CD4-positive, alpha-beta T cell (primary cell): ENCODE measurements at regions not wholly inside any gene's neighbourhood (a gene's known extent, or its start where the extent isn't known, plus 50 kb on each side); places are given as distances from the start of the nearest gene placed in this dataset.

ENCODE experiments used
- ATAC-seq: fragments of 200-7000 bp; cut with Tn5 transposase; one replicate; pipeline ENCODE4 v1.10.0; 2022; ENCODE audit warnings: mild to moderate bottlenecking; ENCODE audit not compliant: poor library complexity
- CTCF ChIA-PET: fragments of 350-600 bp; sonication (Branson Sonifier 250); formaldehyde crosslinking; loops from one replicate; lab custom pipeline; 2021; ENCODE audit warnings: antibody characterized with exemption, inconsistent platforms; lab: Charles Lee
- POLR2A ChIA-PET: fragments of 350-600 bp; sonication (Branson Sonifier 250); formaldehyde crosslinking; loops from one replicate; lab custom pipeline; 2021; ENCODE audit warnings: antibody characterized with exemption, inconsistent platforms; lab: Charles Lee
- DNase-seq, 14 experiments: peaks; one replicate each; pipeline ENCODE4 v3.0.0-alpha.2; 2013 to 2020; ENCODE audit warnings: mixed read lengths in 2 of 14
- H3K27ac ChIP-seq, 2 donors: one replicate each; pipeline versions ENCODE4 v1.5.1 to v1.7.0; 2013; ENCODE audit warnings: low read length in 2 of 2, low read depth in 1 of 2, mild to moderate bottlenecking in 1 of 2
- H3K27me3 ChIP-seq, 2 experiments: 1 replicate in 1 of 2; 2 replicates in 1 of 2; pipeline versions ENCODE4 v1.6.1 to v1.7.0; 2013; ENCODE audit warnings: low read length in 2 of 2, control low read depth in 1 of 2, mild to moderate bottlenecking in 1 of 2, moderate library complexity in 1 of 2; ENCODE audit not compliant: insufficient read depth in 2 of 2, control insufficient read depth in 1 of 2
- H3K36me3 ChIP-seq: one replicate; pipeline ENCODE4 v1.6.1; 2013; ENCODE audit warnings: low read length, control low read depth; ENCODE audit not compliant: insufficient read depth
- H3K4me1 ChIP-seq: one replicate; pipeline ENCODE4 v1.6.1; 2013; ENCODE audit warnings: low read length, control low read depth; ENCODE audit not compliant: insufficient read depth
- H3K4me3 ChIP-seq: one replicate; pipeline ENCODE4 v1.5.1; 2013; ENCODE audit warnings: mild to moderate bottlenecking, low read length, moderate library complexity
- H3K9me3 ChIP-seq, 2 experiments: 1 replicate in 1 of 2; 2 replicates in 1 of 2; pipeline versions ENCODE4 v1.6.1 to v1.7.0; 2013; ENCODE audit warnings: low read length in 2 of 2, mild to moderate bottlenecking in 2 of 2, control low read depth in 1 of 2, moderate library complexity in 1 of 2; ENCODE audit not compliant: control insufficient read depth in 1 of 2, insufficient read depth in 1 of 2
- H3K27ac Mint-ChIP-seq: one replicate; pipeline ENCODE4 v1.8.0; 2020; ENCODE audit warnings: mixed read lengths
- H3K27me3 Mint-ChIP-seq: one replicate; pipeline ENCODE4 v1.8.0; 2021; ENCODE audit warnings: mixed read lengths
- H3K36me3 Mint-ChIP-seq: one replicate; pipeline ENCODE4 v1.8.0; 2021; ENCODE audit warnings: low read depth, mixed read lengths
- H3K4me1 Mint-ChIP-seq: one replicate; pipeline ENCODE4 v1.8.0; 2021; ENCODE audit warnings: low read depth, mixed read lengths
- H3K4me3 Mint-ChIP-seq: one replicate; pipeline ENCODE4 v1.8.0; 2020; ENCODE audit warnings: mild to moderate bottlenecking, mixed read lengths
- H3K9me3 Mint-ChIP-seq: one replicate; pipeline ENCODE4 v1.8.0; 2020; ENCODE audit warnings: mixed read lengths
- intact Hi-C, 2 experiments: fragments of 100-400 bp; cut with DNase I in 1 of 2; cut with micrococcal nuclease in 1 of 2; formaldehyde crosslinking; loops; one replicate each; pipeline versions ENCODE4 v1.15.1 to v1.9.0; 2023 to 2025; cut with DNase I, micrococcal nuclease
- TF ChIP-seq, protein P1 (sequence below): fragments of 200-600 bp; IDR thresholded peaks from one replicate; pipeline ENCODE4 v1.8.0; 2022; ENCODE audit warnings: antibody characterized with exemption, mild to moderate bottlenecking

GRCh38 chr12:29858270-29858786 lies 74.6 kb upstream of the TMTC1 start:
- no peaks in the 10 kb centered on the region for H3K27me3 ChIP-seq
- no peaks in the 10 kb centered on the region for H3K36me3 Mint-ChIP-seq
- no peaks in the 10 kb centered on the region for H3K27me3 Mint-ChIP-seq
- H3K9me3 Mint-ChIP-seq: peaks cover 7% of the 10 kb centered on the region
- no peak overlapping the region for H3K27ac ChIP-seq
- H3K36me3 ChIP-seq: no peaks in the 10 kb centered on the region
- H3K27ac Mint-ChIP-seq: no peak overlapping the region
- no peak overlapping the region for H3K4me3 Mint-ChIP-seq
- DNase-seq (no peak), ATAC-seq (no peak)
- intact Hi-C loops: no loop called here
- H3K4me3 ChIP-seq: no peak overlapping the region
- H3K4me1 ChIP-seq: no peaks in the 10 kb centered on the region
- CTCF ChIA-PET: no interaction called here
- POLR2A ChIA-PET: no interaction called here
- no peaks in the 10 kb centered on the region for H3K4me1 Mint-ChIP-seq
- peaks cover 0 to 3% of the 10 kb centered on the region in 2 experiments for H3K9me3 ChIP-seq
- TF ChIP-seq, protein P1, sequence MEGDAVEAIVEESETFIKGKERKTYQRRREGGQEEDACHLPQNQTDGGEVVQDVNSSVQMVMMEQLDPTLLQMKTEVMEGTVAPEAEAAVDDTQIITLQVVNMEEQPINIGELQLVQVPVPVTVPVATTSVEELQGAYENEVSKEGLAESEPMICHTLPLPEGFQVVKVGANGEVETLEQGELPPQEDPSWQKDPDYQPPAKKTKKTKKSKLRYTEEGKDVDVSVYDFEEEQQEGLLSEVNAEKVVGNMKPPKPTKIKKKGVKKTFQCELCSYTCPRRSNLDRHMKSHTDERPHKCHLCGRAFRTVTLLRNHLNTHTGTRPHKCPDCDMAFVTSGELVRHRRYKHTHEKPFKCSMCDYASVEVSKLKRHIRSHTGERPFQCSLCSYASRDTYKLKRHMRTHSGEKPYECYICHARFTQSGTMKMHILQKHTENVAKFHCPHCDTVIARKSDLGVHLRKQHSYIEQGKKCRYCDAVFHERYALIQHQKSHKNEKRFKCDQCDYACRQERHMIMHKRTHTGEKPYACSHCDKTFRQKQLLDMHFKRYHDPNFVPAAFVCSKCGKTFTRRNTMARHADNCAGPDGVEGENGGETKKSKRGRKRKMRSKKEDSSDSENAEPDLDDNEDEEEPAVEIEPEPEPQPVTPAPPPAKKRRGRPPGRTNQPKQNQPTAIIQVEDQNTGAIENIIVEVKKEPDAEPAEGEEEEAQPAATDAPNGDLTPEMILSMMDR: no peak

DNA sequence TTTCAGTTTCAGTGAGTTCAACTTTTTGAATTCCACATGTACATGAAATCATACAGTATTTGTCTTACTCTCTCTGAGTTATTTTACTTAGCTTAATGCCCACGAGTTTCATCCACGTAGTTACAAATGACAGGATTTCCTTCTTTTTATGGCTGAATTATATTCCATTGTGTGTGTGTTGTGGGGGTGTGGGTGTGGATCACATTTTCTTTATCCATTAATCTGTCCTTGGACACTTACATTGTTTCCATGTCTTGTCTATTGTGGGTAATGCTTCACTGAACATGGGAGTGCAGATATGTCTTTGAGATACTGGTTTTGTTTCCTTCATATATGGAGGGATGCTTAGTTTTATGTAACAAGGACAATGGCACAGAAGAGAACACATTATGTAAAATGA lies 63.5 kb upstream of the TMTC1 start:
- Mint-ChIP-seq H3K4me3 (no peak overlapping the region), H3K4me1 (no peaks in the 10 kb centered on the region)
- intact Hi-C loops: no loop called here

GRCh38 chr12:29844667-29845066 lies 60.9 kb upstream of the TMTC1 start:
- peaks cover 5 to 11% of the 10 kb centered on the region in 2 experiments for H3K9me3 ChIP-seq
- POLR2A ChIA-PET: no interaction called here
- CTCF ChIA-PET: no interaction called here
- no peak overlapping the region for H3K27ac ChIP-seq
- ATAC-seq (no peak), DNase-seq (no peak)
- TF ChIP-seq, protein P1: no peak
- H3K36me3 ChIP-seq: no peaks in the 10 kb centered on the region
- H3K27me3 ChIP-seq: no peaks in the 10 kb centered on the region
- intact Hi-C loops: no loop called here
- no peaks in the 10 kb centered on the region for H3K36me3 Mint-ChIP-seq
- no peak overlapping the region for H3K4me3 Mint-ChIP-seq
- peaks cover 4% of the 10 kb centered on the region for H3K9me3 Mint-ChIP-seq
- no peaks in the 10 kb centered on the region for H3K4me1 ChIP-seq
- no peak overlapping the region for H3K27ac Mint-ChIP-seq
- H3K4me1 Mint-ChIP-seq: no peaks in the 10 kb centered on the region
- no peaks in the 10 kb centered on the region for H3K27me3 Mint-ChIP-seq
- no peak overlapping the region for H3K4me3 ChIP-seq

More for the DNA sequence above, 63.5 kb upstream of the TMTC1 start:
- Mint-ChIP-seq H3K27ac (no peak overlapping the region), H3K9me3 (peaks cover 9% of the 10 kb centered on the region), H3K27me3 (no peaks in the 10 kb centered on the region), H3K36me3 (no peaks in the 10 kb centered on the region)
- Histone ChIP-seq H3K4me1 (no peaks in the 10 kb centered on the region), H3K36me3 (no peaks in the 10 kb centered on the region), H3K27me3 (no peaks in the 10 kb centered on the region), H3K9me3 (peaks cover 5% of the 10 kb centered on the region in 2 experiments), H3K27ac (no peak overlapping the region), H3K4me3 (no peak overlapping the region)
- TF ChIP-seq, protein P1: no peak
- POLR2A ChIA-PET: no interaction called here
- CTCF ChIA-PET: no interaction called here
- ATAC-seq (no peak), DNase-seq (no peak)
